ENCODE measurements at regions not wholly inside any gene's neighbourhood (a gene's known extent, or its start where the extent isn't known, plus 50 kb on each side); places are given as distances from the start of the nearest gene placed in this dataset.

GRCh38 chr4:8710416-8710815 is 117.9 kb downstream of the CPZ start:
- no peak for TF ChIP-seq CTCF (optimal IDR thresholded peaks at IDR 0.05 in 1 of 3, IDR thresholded peaks at IDR 0.05 in 1 of 3, conservative IDR thresholded peaks at IDR 0.05 in 1 of 3; ENCODE audit: extremely low read depth in 1 of 3, insufficient read depth in 2 of 3, low read length in 3 of 3)
- TF ChIP-seq EZH2 (IDR thresholded peaks at IDR 0.05; ENCODE audit: low read length): no peak
